SK-N-SH (cell line): ENCODE measurements at regions not wholly inside any gene's neighbourhood (a gene's known extent, or its start where the extent isn't known, plus 50 kb on each side); places are given as distances from the start of the nearest gene placed in this dataset.

ENCODE experiments used
- CTCF ChIA-PET: fragments of 300-600, 350-600 bp; formaldehyde crosslinking; extraction: SDS; loops from one replicate; lab custom pipeline; 2021; lab: Yijun Ruan, JAX
- POLR2A ChIA-PET: fragments of 350-600 bp; sonication (Branson Sonifier 250); formaldehyde crosslinking; extraction: SDS; loops from one replicate; lab custom pipeline; 2020; ENCODE audit warnings: antibody characterized with exemption, inconsistent platforms; lab: Yijun Ruan, JAX
- DNase-seq: peaks from one replicate; pipeline ENCODE4 v3.0.0; 2012
- H2AFZ ChIP-seq: fragments of 200-600 bp; sonication (generic); 2 replicates; pipeline ENCODE4 v1.8.1; 2016; ENCODE audit warnings: antibody characterized with exemption, mild to moderate bottlenecking, low read depth
- H3F3A ChIP-seq: fragments of 200-600 bp; sonication (generic); replicated peaks from 2 replicates; pipeline ENCODE3; 2016; ENCODE audit warnings: antibody characterized with exemption, mild to moderate bottlenecking; ENCODE audit not compliant: insufficient read depth
- H3K27ac ChIP-seq, 2 experiments: fragments of 200-500 bp in 1 of 2; fragments of 200-600 bp in 1 of 2; sonication (Bioruptor generic) in 1 of 2; sonication (generic), shearing (Covaris generic) in 1 of 2; 2 replicates each; pipeline versions ENCODE4 v1.5.1 to v1.6.1; 2014 to 2016; ENCODE audit warnings: low read depth in 2 of 2, inconsistent platforms in 1 of 2, low read length in 1 of 2, mild to moderate bottlenecking in 1 of 2, mixed read lengths in 1 of 2
- H3K27me3 ChIP-seq: fragments of 200-600 bp; sonication (generic), shearing (Covaris generic); 2 replicates; pipeline ENCODE4 v1.6.1; 2016; ENCODE audit warnings: mixed run types; ENCODE audit not compliant: insufficient read depth
- H3K36me3 ChIP-seq, 2 experiments: fragments of 200-500 bp in 1 of 2; fragments of 200-600 bp in 1 of 2; sonication (Bioruptor generic) in 1 of 2; sonication (generic) in 1 of 2; replicated peaks in 1 of 2; 2 replicates each; pipeline versions ENCODE3 to v1.5.1; 2014 to 2016; ENCODE audit warnings: low read length in 1 of 2, mild to moderate bottlenecking in 1 of 2; ENCODE audit not compliant: insufficient read depth in 2 of 2, control insufficient read depth in 1 of 2
- H3K4me1 ChIP-seq, 2 experiments: fragments of 200-500 bp in 1 of 2; fragments of 200-600 bp in 1 of 2; sonication (Bioruptor generic) in 1 of 2; sonication (generic), shearing (Covaris generic) in 1 of 2; 2 replicates each; pipeline versions ENCODE4 v1.5.1 to v1.6.1; 2014 to 2016; ENCODE audit warnings: low read depth in 1 of 2, low read length in 1 of 2, mixed run types in 1 of 2; ENCODE audit not compliant: insufficient read depth in 2 of 2, control insufficient read depth in 1 of 2
- H3K4me2 ChIP-seq: fragments of 200-600 bp; sonication (generic), shearing (Covaris generic); 2 replicates; pipeline ENCODE4 v1.6.1; 2017; ENCODE audit warnings: mixed run types
- H3K4me3 ChIP-seq, 2 experiments: fragments of 200-500 bp in 1 of 2; fragments of 200-600 bp in 1 of 2; sonication (Bioruptor generic) in 1 of 2; sonication (generic), shearing (Covaris generic) in 1 of 2; 2 replicates each; pipeline versions ENCODE4 v1.5.1 to v1.8.1; 2014 to 2016; ENCODE audit warnings: low read depth in 2 of 2, inconsistent platforms in 1 of 2, low read length in 1 of 2, mild to moderate bottlenecking in 1 of 2, mixed read lengths in 1 of 2, moderate library complexity in 1 of 2
- H3K79me2 ChIP-seq: fragments of 200-600 bp; sonication (generic); 2 replicates; pipeline ENCODE4 v1.8.1; 2017; ENCODE audit warnings: mild to moderate bottlenecking; ENCODE audit not compliant: insufficient read depth
- H3K9ac ChIP-seq: fragments of 200-600 bp; sonication (generic); 2 replicates; pipeline ENCODE4 v1.6.1; 2017; ENCODE audit warnings: mixed run types
- H3K9me2 ChIP-seq: fragments of 200-600 bp; sonication (generic); 2 replicates; pipeline ENCODE4 v1.6.1; 2017; ENCODE audit warnings: mixed run types
- H3K9me3 ChIP-seq: fragments of 200-600 bp; sonication (generic); 2 replicates; pipeline ENCODE4 v1.6.1; 2017; ENCODE audit warnings: mixed run types, mild to moderate bottlenecking, moderate library complexity
- H4K20me1 ChIP-seq: fragments of 200-600 bp; sonication (generic); 2 replicates; pipeline ENCODE4 v1.6.1; 2017; ENCODE audit warnings: mild to moderate bottlenecking, mixed run types; ENCODE audit not compliant: insufficient read depth
- CHD2 ChIP-seq: fragments of 150-350 bp; IDR thresholded peaks from 2 replicates; pipeline ENCODE4 v1.6.1; 2018; ENCODE audit warnings: low read length; ENCODE audit not compliant: partially characterized antibody
- FOXJ3 ChIP-seq: sonication (generic); formaldehyde crosslinking; IDR thresholded peaks from 2 replicates; pipeline ENCODE4 v1.5.1; 2020; ENCODE audit warnings: mild to moderate bottlenecking, missing genetic modification reagents
- JUND ChIP-seq: IDR thresholded peaks from 2 replicates; pipeline ENCODE4 v1.4.0; 2012
- NFIC ChIP-seq: IDR thresholded peaks from 2 replicates; pipeline ENCODE4 v1.4.0; 2012; ENCODE audit warnings: borderline replicate concordance
- PBX3 ChIP-seq: IDR thresholded peaks from 2 replicates; pipeline ENCODE4; 2012
- POLR2AphosphoS5 ChIP-seq: IDR thresholded peaks from 2 replicates; pipeline ENCODE4 v1.6.1; 2012; ENCODE audit warnings: low read depth, low read length
- RAD21 ChIP-seq: IDR thresholded peaks from 2 replicates; pipeline ENCODE4 v1.6.1; 2012; ENCODE audit warnings: mild to moderate bottlenecking, low read length
- RCOR1 ChIP-seq: fragments of 150-350 bp; IDR thresholded peaks from 2 replicates; pipeline ENCODE4 v1.6.1; 2017; ENCODE audit warnings: antibody characterized with exemption, low read length
- SIN3A ChIP-seq: IDR thresholded peaks from 2 replicates; pipeline ENCODE4 v1.6.1; 2012; ENCODE audit warnings: low read depth, mild to moderate bottlenecking, low read length, moderate library complexity, borderline replicate concordance
- SMC3 ChIP-seq: IDR thresholded peaks from 2 replicates; pipeline ENCODE4 v1.6.1; 2012; ENCODE audit warnings: low read depth, low read length, improper control_type of control experiment
- WGBS: methylation state at CpG from one replicate; pipeline ENCODE4 v1.1.6; 2017; ENCODE audit warnings: low lambda C conversion rate; 5-methylcytosine and 5-hydroxymethylcytosine counted together
- TF ChIP-seq, protein P1 (sequence below): IDR thresholded peaks from 2 replicates; pipeline ENCODE4 v1.6.1; 2012; ENCODE audit warnings: mild to moderate bottlenecking, low read depth, low read length, moderate library complexity

DNA sequence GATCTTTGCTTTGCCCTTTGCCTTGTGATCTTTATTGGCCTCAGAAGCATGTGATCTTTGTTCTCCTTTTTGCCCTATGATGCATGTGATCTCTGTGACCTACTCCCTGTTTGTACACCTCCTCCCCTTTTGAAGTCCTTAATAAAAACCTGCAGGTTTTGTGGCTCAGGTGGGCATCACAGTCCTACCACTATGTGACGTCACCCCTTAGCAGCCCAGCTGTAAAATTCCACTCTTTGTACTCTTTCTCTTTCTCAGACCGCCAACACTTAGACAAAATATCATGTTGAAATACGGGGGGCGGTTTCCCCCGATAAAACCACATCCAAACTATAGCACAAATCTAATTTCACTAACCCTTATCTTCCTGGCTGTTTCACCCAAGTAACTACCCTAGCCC, 76.7 kb upstream of the RAPGEF4 start:
- H3K9ac ChIP-seq, result no peak overlapping the region
- CTCF ChIA-PET, result no interaction called here
- TF ChIP-seq RCOR1, result no peak
- TF ChIP-seq POLR2AphosphoS5, result no peak
- no peak for TF ChIP-seq PBX3
- TF ChIP-seq SMC3, result no peak
- no peak for TF ChIP-seq JUND
- TF ChIP-seq CHD2, result no peak
- TF ChIP-seq, all 33 proteins: peak for 0
- H3K4me3 ChIP-seq, result no peak overlapping the region
- H3K27me3 ChIP-seq, result no peaks in the 10 kb centered on the region
- peaks cover 0 to 11% of the 10 kb centered on the region in 2 experiments; a peak in 2 of 4 replicates for H3K4me1 ChIP-seq
- no peaks in the 10 kb centered on the region for H3K36me3 ChIP-seq
- no peaks in the 10 kb centered on the region for H3K9me2 ChIP-seq
- POLR2A ChIA-PET, result no interaction called here
- WGBS, result 68% methylated on average over 5 of the region's 5 CpGs
- no peak overlapping the region for H3K27ac ChIP-seq
- no peaks in the 10 kb centered on the region for H4K20me1 ChIP-seq
- no peak for DNase-seq
- H3K9me3 ChIP-seq, result no peaks in the 10 kb centered on the region
- H3K4me2 ChIP-seq, result no peak overlapping the region
- H2AFZ ChIP-seq, result no peak overlapping the region
- H3K79me2 ChIP-seq, result no peaks in the 10 kb centered on the region
- peaks cover 11% of the 10 kb centered on the region for H3F3A ChIP-seq

- no peaks in the 10 kb centered on the region for H3K36me3 ChIP-seq
- CTCF ChIA-PET, result no interaction called here
- TF ChIP-seq JUND (no peak), FOXJ3 (CRISPR knock-in tag) (no peak)
- H3F3A ChIP-seq, result no peaks in the 10 kb centered on the region
- H2AFZ ChIP-seq, result no peak overlapping the region
- H3K4me1 ChIP-seq, result no peaks in the 10 kb centered on the region
- H3K9ac ChIP-seq, result no peak overlapping the region
- H4K20me1 ChIP-seq, result no peaks in the 10 kb centered on the region
- H3K9me3 ChIP-seq, result no peaks in the 10 kb centered on the region
- no peaks in the 10 kb centered on the region for H3K79me2 ChIP-seq
- POLR2A ChIA-PET, result no interaction called here
- 59% methylated on average over 3 of the region's 3 CpGs for WGBS
- H3K27me3 ChIP-seq, result no peaks in the 10 kb centered on the region
- no peak overlapping the region for H3K4me2 ChIP-seq
- DNase-seq, result no peak
- no peak overlapping the region for H3K4me3 ChIP-seq
- H3K27ac ChIP-seq, result no peak overlapping the region
- no peaks in the 10 kb centered on the region for H3K9me2 ChIP-seq
Measured at GRCh38 chr2:172662099-172662498, 73.5 kb upstream of the RAPGEF4 start.

GRCh38 chr2:172664766-172665165, 70.9 kb upstream of the RAPGEF4 start:
- Histone ChIP-seq H3K36me3 (no peaks in the 10 kb centered on the region), H3K9me3 (no peaks in the 10 kb centered on the region), H3F3A (no peaks in the 10 kb centered on the region), H3K4me2 (no peak overlapping the region), H3K27me3 (no peaks in the 10 kb centered on the region), H2AFZ (no peak overlapping the region), H3K27ac (no peak overlapping the region), H4K20me1 (no peaks in the 10 kb centered on the region), H3K9me2 (no peaks in the 10 kb centered on the region), H3K4me1 (no peaks in the 10 kb centered on the region), H3K9ac (no peak overlapping the region), H3K79me2 (no peaks in the 10 kb centered on the region), H3K4me3 (no peak overlapping the region)
- 22% methylated on average over 1 of the region's 1 CpG for WGBS
- TF ChIP-seq SIN3A, result no peak
- TF ChIP-seq RAD21, result no peak
- TF ChIP-seq NFIC, result no peak
- TF ChIP-seq, protein P1, sequence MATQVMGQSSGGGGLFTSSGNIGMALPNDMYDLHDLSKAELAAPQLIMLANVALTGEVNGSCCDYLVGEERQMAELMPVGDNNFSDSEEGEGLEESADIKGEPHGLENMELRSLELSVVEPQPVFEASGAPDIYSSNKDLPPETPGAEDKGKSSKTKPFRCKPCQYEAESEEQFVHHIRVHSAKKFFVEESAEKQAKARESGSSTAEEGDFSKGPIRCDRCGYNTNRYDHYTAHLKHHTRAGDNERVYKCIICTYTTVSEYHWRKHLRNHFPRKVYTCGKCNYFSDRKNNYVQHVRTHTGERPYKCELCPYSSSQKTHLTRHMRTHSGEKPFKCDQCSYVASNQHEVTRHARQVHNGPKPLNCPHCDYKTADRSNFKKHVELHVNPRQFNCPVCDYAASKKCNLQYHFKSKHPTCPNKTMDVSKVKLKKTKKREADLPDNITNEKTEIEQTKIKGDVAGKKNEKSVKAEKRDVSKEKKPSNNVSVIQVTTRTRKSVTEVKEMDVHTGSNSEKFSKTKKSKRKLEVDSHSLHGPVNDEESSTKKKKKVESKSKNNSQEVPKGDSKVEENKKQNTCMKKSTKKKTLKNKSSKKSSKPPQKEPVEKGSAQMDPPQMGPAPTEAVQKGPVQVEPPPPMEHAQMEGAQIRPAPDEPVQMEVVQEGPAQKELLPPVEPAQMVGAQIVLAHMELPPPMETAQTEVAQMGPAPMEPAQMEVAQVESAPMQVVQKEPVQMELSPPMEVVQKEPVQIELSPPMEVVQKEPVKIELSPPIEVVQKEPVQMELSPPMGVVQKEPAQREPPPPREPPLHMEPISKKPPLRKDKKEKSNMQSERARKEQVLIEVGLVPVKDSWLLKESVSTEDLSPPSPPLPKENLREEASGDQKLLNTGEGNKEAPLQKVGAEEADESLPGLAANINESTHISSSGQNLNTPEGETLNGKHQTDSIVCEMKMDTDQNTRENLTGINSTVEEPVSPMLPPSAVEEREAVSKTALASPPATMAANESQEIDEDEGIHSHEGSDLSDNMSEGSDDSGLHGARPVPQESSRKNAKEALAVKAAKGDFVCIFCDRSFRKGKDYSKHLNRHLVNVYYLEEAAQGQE, result no peak
- POLR2A ChIA-PET, result no interaction called here
- DNase-seq, result no peak
- CTCF ChIA-PET, result no interaction called here
